ENCODE measurements at regions not wholly inside any gene's neighbourhood (a gene's known extent, or its start where the extent isn't known, plus 50 kb on each side); places are given as distances from the start of the nearest gene placed in this dataset.

DNA sequence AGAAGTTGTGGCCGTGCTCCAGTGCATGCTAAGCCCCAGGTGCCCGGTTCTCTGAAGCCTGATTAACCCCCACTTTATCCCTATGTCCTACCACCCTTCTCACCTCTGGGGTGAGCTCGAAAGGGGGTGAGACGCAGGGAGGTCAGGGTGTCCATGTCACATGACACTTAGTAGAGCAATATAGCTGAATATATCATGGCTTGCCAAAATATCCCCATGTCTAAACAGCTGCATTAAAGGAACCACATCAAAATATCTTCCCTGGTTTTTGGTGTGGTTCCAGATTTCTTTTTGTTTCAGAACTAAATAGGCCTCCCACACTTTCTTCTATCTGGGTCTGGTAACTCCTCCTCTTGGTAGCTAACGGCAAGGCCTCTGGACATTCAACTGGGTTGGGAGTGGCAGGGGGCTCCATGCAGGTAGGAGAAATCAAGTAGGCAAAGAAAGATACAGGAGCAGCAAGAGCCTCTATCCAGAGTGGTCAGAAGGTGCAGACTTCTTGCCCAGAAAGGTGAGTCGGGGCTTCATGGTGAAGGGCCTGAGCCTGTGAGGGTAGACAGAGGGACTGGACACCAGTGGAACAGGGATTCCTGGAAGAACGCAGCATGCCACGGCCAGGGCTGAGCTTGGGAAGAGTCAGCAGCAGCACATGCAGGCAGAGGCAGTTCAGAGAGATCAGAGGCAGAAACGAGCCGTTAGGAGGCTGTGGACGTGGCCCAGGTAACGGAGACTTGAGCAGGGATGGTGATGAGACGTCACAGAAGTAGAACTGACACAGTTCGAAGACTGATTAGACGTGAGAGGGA, 202.8 kb upstream of the DIO3 start:
- Histone ChIP-seq H3K4me3 (ENCODE audit: low read depth in 1 of 2, low read length in 1 of 2) (no peak overlapping the region), H3K9me3 (no peaks in the 10 kb centered on the region), H3K27ac (no peak overlapping the region), H3K36me3 (no peaks in the 10 kb centered on the region), H3K4me1 (ENCODE audit: control insufficient read depth in 1 of 2, insufficient read depth in 1 of 2, low read depth in 1 of 2, low read length in 1 of 2) (no peaks in the 10 kb centered on the region), H3K27me3 (peaks cover 15% of the 10 kb centered on the region)
- TF ChIP-seq CTCF (IDR thresholded peaks at IDR 0.05): no peak

GRCh38 chr14:101359221-101360053, 201.9 kb upstream of the DIO3 start:
- H3K9me3 ChIP-seq: no peaks in the 10 kb centered on the region
- no peak overlapping the region for H3K4me3 ChIP-seq (ENCODE audit: low read depth in 1 of 2, low read length in 1 of 2)
- no peaks in the 10 kb centered on the region for H3K36me3 ChIP-seq
- no peaks in the 10 kb centered on the region for H3K4me1 ChIP-seq (ENCODE audit: control insufficient read depth in 1 of 2, insufficient read depth in 1 of 2, low read depth in 1 of 2, low read length in 1 of 2)
- no peak for TF ChIP-seq CTCF (IDR thresholded peaks at IDR 0.05)
- H3K27me3 ChIP-seq: peaks cover 15% of the 10 kb centered on the region
- H3K27ac ChIP-seq: no peak overlapping the region

GRCh38 chr14:101360054-101360911, 201.0 kb upstream of the DIO3 start:
- H3K9me3 ChIP-seq: no peaks in the 10 kb centered on the region
- H3K27me3 ChIP-seq: peaks cover 21% of the 10 kb centered on the region
- H3K4me3 ChIP-seq (ENCODE audit: low read depth in 1 of 2, low read length in 1 of 2): no peak overlapping the region
- no peaks in the 10 kb centered on the region for H3K4me1 ChIP-seq (ENCODE audit: control insufficient read depth in 1 of 2, insufficient read depth in 1 of 2, low read depth in 1 of 2, low read length in 1 of 2)
- no peak for TF ChIP-seq CTCF (IDR thresholded peaks at IDR 0.05)
- no peaks in the 10 kb centered on the region for H3K36me3 ChIP-seq
- H3K27ac ChIP-seq: no peak overlapping the region

GRCh38 chr14:101361044-101361443, 200.3 kb upstream of the DIO3 start:
- Histone ChIP-seq H3K4me3 (ENCODE audit: low read depth in 1 of 2, low read length in 1 of 2) (no peak overlapping the region), H3K27ac (no peak overlapping the region), H3K36me3 (no peaks in the 10 kb centered on the region), H3K9me3 (no peaks in the 10 kb centered on the region), H3K4me1 (ENCODE audit: control insufficient read depth in 1 of 2, insufficient read depth in 1 of 2, low read depth in 1 of 2, low read length in 1 of 2) (no peaks in the 10 kb centered on the region), H3K27me3 (peaks cover 24% of the 10 kb centered on the region)
- TF ChIP-seq CTCF (IDR thresholded peaks at IDR 0.05): no peak
